SKM-1 (cell line): ENCODE measurements at regions not wholly inside any gene's neighbourhood (a gene's known extent, or its start where the extent isn't known, plus 50 kb on each side); places are given as distances from the start of the nearest gene placed in this dataset.
"Not testable (repeated sequence)": the region's sequence is repeated elsewhere in the genome, so short reads cannot be mapped to it uniquely, and the experiment has no call there.

Experiments used
- DNase-seq: peaks from one replicate; lab custom pipeline; 2025; ENCODE audit not compliant: unreplicated experiment; lab: John Stamatoyannopoulos, UW

- no peak for DNase-seq
These were observed 97.8 kb upstream of the SLC35G4 start for GRCh38 chr18:11511434-11512095.

DNA sequence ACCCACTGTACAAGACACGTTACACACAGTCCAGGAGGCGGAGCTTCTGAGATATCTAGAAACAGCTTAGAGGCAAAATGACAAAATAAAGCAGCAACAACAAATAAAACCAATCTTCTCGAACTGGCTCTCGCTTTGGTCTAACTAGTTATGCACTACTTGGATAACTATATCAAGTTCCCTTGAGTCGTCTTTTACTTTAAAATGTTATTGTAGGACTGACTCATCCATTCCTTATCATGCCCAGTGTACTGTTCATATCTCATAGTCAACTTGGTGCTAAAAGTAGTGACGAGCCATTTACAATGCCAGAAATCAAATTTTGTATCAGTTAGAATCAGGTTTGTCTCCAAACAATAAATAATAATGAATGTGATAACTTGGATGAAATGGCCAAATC, 102.5 kb upstream of the SLC35G4 start:
- DNase-seq, result no peak

DNA sequence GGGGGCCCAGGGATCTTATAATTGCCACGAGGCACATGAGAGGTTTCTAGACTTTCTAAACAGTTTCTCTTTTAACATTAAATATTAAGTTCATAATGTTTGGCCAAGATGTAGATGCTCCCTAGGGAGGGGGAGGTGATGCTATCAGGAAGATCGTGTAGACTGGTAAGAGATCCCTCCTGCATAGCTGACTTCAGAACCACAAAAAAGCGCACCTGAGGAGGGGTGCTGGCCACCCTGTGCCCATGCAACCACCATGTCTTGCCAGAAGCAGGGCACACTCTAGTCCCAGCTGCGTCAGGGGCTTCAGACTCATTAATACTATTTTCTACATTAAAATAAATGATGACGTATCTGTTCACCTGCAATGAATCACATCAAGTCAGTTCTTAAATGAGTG, 103.4 kb upstream of the SLC35G4 start:
- DNase-seq, result no peak

DNA sequence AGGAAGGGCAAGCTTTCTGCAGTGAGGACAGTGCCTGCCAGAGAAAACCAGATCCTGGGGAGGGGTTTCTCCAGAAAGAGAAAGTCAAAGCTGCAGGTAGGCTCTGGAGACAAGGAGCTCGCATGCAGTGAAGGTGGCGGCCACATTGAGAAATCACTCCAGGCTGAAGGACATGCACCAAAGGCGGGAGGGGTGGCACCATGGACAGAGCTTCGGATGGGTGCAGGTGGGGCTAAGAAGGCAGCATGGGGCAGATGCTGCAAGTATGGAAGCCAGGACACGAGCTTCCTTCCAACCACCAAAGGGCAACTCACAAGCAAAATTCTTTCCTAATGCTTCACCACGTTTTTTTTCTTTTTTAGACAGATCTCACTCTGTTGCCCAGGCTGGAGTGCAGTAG, 104.4 kb upstream of the SLC35G4 start:
- DNase-seq, result no peak

DNA sequence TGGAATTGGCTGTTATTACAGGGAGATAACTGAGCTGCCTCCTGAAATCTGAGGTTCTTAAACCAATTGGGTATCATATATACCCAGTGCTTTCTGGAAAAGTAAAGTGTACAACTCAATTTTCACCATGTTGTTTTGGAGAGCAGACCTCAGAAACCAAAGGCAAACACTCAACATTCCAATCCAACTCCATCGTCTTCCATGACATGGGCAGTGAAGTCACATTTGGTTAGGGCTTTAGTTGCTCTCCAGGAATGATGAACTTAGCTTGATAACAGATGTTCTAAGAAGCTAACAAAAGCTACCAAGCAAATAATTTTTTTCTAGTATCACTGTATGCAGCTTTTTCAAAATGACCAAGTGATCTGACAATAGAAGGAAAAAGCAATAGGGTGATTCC, 107.0 kb upstream of the SLC35G4 start:
- no peak for DNase-seq

DNA sequence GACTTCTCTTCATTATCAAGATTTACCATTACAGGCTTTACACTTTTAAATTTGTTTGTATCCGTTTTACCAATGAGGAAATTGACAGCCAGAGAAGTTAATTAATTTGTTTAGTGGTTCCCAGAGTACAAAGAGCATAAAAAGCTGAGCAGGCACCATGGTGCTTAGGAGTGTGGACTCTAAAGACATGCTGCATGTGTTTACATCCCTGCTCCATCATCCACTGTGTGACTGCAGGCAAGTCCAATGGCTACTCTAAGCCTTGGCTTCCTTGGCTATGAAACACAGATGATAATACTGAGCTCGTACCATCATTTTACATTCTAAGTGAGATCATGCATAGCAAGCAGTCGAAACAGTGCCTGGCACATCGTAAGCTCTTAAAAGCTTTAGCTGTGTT, 108.0 kb upstream of the SLC35G4 start:
- no peak for DNase-seq

DNA sequence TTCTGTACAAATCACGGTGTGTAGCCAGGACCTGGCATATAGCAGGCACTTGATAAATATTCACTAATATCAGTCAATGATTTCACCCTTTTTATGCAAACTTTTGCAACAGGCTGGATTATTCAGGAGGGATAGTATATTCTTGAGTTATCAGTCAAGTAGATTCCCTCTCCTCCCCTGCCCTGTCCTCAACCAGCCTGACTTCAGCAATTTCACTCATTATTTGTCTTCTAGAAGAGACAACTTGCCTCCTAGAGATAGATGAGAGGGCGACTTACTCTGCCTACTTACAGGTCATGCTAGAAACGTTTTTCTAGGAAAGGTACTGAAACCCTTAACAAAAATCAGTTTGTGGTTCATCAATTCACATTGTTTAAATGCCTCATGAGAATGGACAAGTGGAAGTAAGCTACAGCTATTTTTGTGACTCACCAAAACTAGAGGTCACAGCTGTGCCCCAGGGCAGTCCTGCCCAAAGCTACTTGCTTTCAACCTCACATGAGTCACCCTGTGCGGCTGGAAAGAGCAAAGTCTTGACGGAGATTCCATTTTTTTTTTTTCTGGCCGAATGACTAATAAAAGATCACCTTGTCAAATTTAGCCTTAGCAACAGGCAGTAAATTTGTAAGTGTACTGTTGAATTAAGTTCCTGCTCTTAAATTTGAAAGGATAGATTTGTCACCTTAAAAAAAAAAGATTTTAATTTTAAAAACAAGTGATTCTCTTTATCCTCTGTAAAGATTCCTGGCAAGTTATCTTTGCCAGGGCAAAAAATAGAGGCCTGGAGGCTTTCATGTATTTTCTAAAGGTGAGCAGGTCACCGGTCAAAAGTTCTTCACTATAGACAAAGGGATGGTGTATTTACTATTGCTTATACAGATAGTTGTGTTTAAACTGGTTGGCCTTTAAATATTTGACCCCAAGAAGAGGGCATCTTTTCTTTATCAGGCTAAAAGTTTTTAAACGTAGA, 109.0 kb upstream of the SLC35G4 start:
- no peak for DNase-seq

GRCh38 chr18:11498821-11499220, 110.6 kb upstream of the SLC35G4 start:
- no peak for DNase-seq

DNA sequence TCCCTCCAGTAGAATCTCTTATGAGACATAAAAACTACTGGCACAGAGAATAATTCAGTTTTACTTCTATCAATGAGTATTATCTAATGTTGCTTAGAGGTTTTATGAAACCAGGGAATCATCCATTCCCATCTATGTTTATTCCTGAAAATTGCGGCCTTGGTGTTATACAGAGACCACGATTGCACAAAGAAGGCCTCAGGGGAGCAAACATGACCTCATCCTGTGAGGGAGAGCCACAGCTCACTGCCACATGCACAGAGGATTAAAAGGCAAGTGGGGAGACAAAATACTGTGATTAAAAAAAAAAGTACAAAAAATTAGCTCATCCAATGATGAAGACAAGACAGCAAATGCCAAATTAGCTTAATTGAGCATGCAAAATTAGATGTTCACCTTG, 111.8 kb upstream of the SLC35G4 start:
- no peak for DNase-seq

- no peak for DNase-seq
These were observed 112.7 kb upstream of the SLC35G4 start for GRCh38 chr18:11496526-11497172.

DNA sequence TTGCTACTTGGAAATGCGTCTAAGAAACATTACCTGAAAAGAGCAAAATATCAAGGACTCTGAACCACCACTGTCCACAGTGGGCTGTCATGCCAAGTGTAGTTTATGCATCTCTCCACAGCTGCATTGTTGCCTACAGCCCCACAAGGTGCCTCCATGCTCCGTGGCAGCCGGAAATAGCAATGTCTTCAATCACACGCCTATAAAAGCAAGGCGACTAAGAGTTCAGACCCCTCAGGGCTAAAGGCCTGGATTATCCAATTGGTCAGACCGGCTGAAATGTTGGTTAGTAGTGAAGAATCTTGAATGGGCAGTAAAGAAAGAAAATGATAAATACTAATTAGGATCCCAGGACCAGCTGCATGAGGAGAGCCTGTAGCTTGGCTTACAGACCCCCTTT, 114.0 kb upstream of the SLC35G4 start:
- no peak for DNase-seq

DNA sequence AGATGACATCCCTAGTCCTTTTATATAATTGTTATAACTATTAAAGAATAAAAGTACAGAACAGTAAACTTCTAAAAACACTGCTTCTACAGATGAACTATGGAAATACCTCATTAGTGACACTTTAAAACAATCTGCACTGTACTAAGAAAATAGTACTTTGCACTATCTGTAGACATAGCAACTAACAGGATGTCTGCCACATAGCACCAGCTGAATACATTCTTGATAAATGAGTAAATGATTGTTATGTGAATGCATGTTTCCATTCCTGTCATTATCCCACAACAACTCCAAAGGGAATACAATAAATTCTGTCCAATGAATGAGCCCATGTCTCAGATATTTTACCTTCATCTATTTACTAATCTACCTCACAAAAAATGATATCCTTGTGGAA, 115.3 kb upstream of the SLC35G4 start:
- DNase-seq, result no peak

GRCh38 chr18:11489266-11489899, 120.0 kb upstream of the SLC35G4 start:
- DNase-seq, result no peak

DNA sequence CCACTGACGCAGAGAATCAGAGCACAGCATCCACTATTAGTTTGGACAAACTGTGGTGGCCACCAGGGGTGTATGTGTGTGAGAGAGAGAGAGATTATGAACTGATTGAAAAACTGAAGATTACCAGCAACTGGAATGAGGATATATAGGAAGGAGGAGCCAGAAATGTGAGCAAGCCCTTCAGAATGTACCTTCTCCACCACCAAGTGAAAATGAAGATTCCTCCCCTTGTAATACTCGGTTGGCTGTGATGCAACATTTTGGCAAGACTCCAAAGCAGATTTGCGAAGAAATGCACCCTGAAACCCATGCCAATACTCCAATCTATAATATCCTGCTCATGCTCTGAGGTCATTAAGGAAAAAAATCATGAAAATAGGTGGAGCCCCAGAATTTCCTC, 121.2 kb upstream of the SLC35G4 start:
- no peak for DNase-seq

DNA sequence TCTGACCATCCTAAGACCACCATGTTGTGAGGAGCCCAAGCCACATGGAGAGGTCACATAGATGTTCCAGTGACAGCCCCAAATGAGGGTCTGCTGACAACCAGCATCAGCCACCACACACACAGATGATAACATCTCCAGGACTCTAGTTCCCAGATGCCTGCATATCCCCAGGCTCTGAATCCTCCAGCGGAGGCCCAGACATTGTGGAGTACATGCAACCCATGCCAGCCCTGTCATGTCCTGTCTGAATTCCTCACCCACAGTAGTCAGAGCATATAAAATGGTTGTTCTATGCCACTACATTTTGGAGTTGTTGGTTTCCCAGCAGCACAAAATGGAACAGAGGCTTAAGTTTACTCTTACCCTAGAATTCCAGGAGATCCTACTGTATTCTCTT, 122.0 kb upstream of the SLC35G4 start:
- DNase-seq, result no peak

DNA sequence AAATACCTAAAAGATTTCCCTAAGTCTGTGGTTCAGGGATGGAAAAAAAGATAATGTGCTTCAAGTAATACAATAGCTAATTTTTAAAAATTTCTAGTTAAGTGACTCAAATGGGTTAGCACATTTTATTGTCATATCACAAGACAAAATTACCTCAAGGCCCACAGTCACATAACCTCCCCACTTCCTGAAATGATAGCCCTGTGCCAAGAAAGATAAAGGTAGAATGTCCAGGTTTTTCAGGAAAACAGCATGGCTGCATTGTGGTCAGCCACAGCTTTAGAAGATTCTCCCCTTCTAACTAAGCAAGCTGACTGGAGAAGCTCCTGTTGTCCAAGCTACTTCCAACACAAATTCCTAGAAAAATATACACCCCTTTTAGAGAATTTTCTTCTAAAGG, 127.1 kb upstream of the SLC35G4 start:
- DNase-seq, result no peak

- DNase-seq, result no peak
These were observed 128.7 kb upstream of the SLC35G4 start for GRCh38 chr18:11480692-11481091.

GRCh38 chr18:11479031-11479430, 130.4 kb upstream of the SLC35G4 start:
- not testable (repeated sequence) for DNase-seq

DNA sequence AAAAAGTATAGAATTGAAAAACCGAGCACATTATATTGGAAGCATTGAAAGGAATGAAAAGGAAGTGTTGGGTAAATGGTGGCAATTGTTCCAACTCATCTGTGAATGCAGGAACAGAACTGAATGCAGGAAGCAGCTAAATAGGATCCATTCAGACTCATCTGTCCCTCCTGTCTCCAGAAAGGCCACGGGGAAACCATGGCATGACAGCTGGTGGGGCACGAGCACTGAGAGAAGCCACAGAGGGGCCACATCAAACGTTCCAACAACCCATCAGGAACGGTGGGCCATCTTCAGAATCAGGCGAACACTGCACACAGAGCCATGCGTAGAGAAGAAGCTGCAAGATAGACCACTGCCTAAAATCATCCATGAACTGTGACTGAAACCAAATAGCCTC, 138.5 kb upstream of the SLC35G4 start:
- DNase-seq, result no peak

DNA sequence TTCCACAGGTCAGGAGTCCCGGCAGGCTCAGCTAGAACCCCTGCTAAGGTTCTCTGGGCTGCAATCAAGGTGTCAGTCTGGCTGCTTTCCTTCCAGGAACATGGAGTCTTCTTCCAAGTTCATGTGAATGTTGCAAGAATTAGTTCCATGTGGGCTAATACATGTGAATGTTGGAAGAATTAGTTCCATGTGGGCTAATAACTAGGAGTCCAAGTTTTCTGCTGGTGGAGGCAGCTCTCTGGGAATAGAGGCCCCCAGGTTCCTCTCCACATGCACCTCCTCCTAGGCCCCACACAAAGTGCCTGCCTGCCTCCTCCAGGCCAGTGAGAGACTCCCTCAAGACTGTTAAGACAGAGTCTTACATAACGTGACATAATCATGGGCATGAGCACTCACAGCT, 140.8 kb upstream of the SLC35G4 start:
- DNase-seq, result no peak

DNA sequence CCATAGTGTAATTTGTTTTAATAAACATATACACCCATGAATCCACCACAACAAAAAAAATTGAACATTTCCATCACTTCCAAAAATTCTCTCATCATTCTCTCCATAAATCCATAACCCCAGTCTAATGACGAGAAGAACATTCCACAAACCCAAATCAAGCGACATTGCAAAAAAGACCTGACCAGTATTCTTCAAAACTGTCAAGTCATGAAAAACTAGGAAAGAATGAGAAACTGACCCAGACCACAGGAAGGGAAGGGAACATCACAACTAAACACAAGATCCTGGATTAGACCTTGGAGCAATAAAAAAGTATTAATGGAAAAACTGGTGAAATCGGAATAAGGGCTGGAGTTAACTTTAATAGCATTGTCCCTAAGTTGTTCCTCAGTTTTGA, 141.3 kb upstream of the SLC35G4 start:
- no peak for DNase-seq
